H54 (cell line): ENCODE measurements at regions not wholly inside any gene's neighbourhood (a gene's known extent, or its start where the extent isn't known, plus 50 kb on each side); places are given as distances from the start of the nearest gene placed in this dataset.

ENCODE experiments used
- DNase-seq: peaks from one replicate; pipeline ENCODE4 v3.0.0; 2011; ENCODE audit warnings: low spot score, mixed read lengths; ENCODE audit not compliant: insufficient read length
- FAIRE-seq: peaks from 3 replicates; lab custom pipeline; 2011; peaks lifted over from hg19 to GRCh38; lab: Jason Lieb, UNC
- POLR2A ChIP-seq: IDR thresholded peaks from 2 replicates; pipeline ENCODE4 v1.6.1; 2011; ENCODE audit warnings: low read depth, mild to moderate bottlenecking, low read length

DNA sequence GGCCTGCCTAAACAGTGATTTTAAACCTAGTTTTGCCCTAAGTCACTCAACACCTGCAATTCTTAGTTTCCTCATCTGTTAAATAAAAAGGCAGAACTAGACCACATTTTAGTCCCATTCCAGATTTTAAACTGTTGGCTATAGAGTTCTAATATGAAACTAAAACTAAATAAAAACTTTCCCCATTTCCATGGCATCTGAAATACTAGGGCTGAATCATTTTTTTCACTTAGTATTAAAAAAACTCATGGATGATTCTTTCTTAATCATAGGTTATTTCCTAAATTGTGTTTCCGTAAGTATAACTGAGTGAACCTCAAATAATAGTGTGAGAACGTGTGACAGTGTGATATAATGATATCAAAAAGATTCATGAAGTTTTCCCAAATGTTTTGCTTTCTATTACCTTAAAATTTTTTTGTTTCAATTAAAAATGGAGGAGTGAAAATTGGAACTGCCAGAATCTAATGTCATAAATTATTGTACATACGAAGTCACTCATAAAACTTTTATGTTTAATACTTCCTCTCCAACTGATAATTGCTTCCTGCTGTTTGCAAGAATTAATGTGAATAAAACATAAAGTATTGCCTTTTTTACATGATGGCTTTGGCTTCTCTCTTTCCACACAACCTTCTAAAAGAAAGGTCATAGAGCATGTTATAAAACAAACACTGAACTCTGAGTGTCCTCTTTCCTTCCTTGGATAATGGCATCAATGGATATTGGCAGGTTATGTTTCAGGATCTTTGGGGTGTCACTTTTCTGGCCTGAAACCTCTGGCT, 315.1 kb upstream of the MME start:
- no peak for DNase-seq
- no peak for TF ChIP-seq POLR2A
- no peak for FAIRE-seq

- no peak for FAIRE-seq
- DNase-seq, result no peak
- TF ChIP-seq POLR2A, result no peak
Measured at GRCh38 chr3:154762486-154762885, 317.6 kb upstream of the MME start.

DNA sequence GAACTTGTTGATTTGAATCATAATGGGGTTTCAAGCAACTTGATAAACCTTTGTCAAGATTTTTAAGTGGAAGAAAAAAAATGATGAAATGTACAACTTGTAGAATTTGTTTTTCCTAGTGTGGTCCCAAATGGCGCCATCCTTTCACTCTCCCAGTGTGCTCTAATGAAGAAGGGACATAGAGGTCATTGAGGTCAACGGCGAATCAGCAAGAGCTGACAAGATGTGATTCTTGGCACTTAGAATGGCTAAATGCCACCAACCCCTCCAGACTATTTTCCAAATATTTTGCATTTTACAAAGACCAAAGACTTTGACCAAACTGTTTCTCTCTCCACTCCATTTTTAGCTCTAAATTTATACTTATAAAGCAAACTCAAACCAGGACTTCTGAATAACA, 320.2 kb upstream of the MME start:
- DNase-seq (no peak), FAIRE-seq (peak; percentile 38)
- TF ChIP-seq POLR2A, result no peak

GRCh38 chr3:154758109-154758868, 321.8 kb upstream of the MME start:
- DNase-seq (no peak), FAIRE-seq (peak; percentile 23)
- no peak for TF ChIP-seq POLR2A

- no peak for DNase-seq
- no peak for TF ChIP-seq POLR2A
- no peak for FAIRE-seq
Measured at GRCh38 chr3:154753101-154753500, 323.1 kb upstream of the GPR149 start.

DNA sequence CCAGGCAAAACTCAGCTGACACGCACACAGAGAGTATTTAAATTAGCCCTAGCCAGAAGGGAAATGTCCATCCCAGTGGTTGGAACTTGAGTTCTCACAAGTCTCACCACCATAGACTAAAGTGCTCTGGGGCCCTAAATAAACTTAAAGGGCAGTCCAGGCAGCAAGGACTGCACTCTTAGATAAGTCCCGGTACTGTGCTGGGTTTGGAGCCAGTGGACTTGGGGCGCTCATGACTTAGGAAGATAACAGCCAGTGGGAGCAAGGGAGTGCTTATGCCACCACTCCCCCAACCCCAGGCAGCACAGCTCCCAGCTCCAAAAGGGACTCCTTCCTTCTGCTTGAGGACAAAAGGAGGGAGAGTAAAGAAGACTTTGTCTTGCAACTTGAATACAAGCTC, 319.5 kb upstream of the GPR149 start:
- no peak for TF ChIP-seq POLR2A
- FAIRE-seq, result no peak
- DNase-seq, result no peak

- FAIRE-seq, result no peak
- DNase-seq, result no peak
- no peak for TF ChIP-seq POLR2A
Measured at GRCh38 chr3:154745929-154746328, 315.9 kb upstream of the GPR149 start.

DNA sequence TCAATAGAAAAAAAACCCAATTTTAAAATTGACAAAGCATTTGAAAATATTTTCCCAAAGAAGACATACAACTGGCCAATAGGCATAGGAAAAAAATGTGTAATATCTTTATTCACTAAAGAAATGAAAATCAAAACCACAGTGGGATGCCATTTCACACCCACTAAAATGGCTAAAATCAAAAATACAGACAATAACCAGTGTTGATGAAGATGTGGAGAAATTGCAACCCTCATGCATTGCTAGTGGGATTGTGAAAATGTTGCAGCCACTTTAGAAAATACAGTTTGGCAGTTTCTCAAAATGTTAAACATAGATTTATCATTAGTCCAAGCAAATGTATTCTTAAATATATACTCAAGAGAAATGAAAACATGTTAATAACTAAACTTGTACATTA, 315.1 kb upstream of the GPR149 start:
- no peak for FAIRE-seq

DNA sequence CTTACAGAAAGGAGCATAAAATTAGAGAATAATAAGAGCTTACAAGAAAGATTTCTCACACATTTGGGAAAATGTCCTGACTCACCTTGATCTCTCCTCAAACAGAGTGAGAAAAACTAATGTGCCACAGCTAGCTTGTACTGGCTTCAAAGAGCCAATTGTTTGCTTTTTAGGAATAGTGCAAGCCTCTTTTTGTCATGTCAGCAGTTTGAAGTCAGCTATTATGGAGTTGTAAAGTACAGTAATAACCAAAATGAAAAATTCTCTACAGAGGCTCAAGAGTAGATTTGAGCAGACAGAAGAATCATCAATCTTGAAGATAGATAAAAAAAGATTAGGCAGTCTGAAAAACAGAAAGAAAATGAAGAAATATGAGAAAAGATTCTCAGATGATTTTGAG, 313.4 kb upstream of the GPR149 start:
- DNase-seq, result no peak
- FAIRE-seq, result no peak
- TF ChIP-seq POLR2A, result no peak

More for the DNA sequence above, 315.1 kb upstream of the GPR149 start:
- DNase-seq, result no peak
- TF ChIP-seq POLR2A, result no peak

GRCh38 chr3:154734468-154734867, 304.5 kb upstream of the GPR149 start:
- no peak for TF ChIP-seq POLR2A
- DNase-seq, result no peak
- FAIRE-seq, result no peak

- peak; percentile 41 for FAIRE-seq
- TF ChIP-seq POLR2A, result no peak
- no peak for DNase-seq
Measured at GRCh38 chr3:154730186-154730585, 300.2 kb upstream of the GPR149 start.

GRCh38 chr3:154729741-154730140, 299.8 kb upstream of the GPR149 start:
- FAIRE-seq, result no peak
- no peak for TF ChIP-seq POLR2A
- no peak for DNase-seq

- FAIRE-seq, result no peak
- no peak for TF ChIP-seq POLR2A
- no peak for DNase-seq
Measured at GRCh38 chr3:154728285-154728684, 298.3 kb upstream of the GPR149 start.

DNA sequence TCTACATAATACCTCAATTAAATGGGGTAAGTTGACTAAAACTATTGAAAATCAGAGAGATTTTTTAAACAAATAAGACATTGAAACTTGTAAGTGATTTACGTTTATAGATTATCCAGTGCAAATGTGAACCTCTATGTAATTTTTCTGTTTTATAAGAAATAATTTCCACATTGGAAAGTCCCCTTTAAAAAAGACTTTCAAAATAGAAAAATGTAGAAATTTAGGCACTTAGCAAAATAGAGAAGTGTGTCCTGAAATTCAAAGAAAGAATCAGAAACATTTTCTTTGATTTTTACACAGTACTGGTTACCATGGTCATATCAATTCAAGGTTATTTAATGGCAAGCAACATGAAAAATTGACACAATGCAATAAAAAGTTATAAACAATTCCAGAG, 290.9 kb upstream of the GPR149 start:
- DNase-seq, result no peak
- no peak for TF ChIP-seq POLR2A
- FAIRE-seq, result no peak
